HL-60 (cell line): ENCODE measurements at regions not wholly inside any gene's neighbourhood (a gene's known extent, or its start where the extent isn't known, plus 50 kb on each side); places are given as distances from the start of the nearest gene placed in this dataset.

ENCODE experiments used
- POLR2AphosphoS5 ChIP-seq: IDR thresholded peaks from 2 replicates; pipeline ENCODE4 v1.6.1; 2012; ENCODE audit warnings: low read depth
- TF ChIP-seq, protein P1 (sequence below): IDR thresholded peaks from one replicate; pipeline ENCODE4 v1.5.1; 2011; ENCODE audit warnings: low read length, control low read depth, inconsistent platforms; ENCODE audit not compliant: insufficient read depth
- TF ChIP-seq, protein P2 (sequence below): IDR thresholded peaks from 2 replicates; pipeline ENCODE4 v1.6.1; 2012; ENCODE audit warnings: low read depth; ENCODE audit not compliant: insufficient replicate concordance

DNA sequence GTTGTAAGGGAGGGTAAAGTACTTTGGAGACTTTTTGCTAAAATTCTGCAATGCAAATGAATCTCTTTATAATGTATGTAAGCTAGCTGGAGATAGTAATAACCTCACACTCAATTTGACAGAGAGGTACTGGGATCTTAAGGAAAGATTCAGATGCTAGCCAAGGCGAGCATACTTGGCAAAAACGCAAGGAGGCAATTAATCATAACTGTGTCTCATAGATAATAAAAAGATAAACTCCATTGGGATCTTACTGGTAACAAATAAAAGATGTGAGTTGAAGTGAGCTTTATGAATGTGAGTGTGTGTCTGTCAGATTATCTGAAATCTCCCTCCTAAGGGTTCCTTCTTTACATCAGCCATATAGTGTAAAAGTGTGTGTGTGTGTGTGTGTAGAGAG lies 533.0 kb downstream of the TMX3 start:
- TF ChIP-seq, protein P1, sequence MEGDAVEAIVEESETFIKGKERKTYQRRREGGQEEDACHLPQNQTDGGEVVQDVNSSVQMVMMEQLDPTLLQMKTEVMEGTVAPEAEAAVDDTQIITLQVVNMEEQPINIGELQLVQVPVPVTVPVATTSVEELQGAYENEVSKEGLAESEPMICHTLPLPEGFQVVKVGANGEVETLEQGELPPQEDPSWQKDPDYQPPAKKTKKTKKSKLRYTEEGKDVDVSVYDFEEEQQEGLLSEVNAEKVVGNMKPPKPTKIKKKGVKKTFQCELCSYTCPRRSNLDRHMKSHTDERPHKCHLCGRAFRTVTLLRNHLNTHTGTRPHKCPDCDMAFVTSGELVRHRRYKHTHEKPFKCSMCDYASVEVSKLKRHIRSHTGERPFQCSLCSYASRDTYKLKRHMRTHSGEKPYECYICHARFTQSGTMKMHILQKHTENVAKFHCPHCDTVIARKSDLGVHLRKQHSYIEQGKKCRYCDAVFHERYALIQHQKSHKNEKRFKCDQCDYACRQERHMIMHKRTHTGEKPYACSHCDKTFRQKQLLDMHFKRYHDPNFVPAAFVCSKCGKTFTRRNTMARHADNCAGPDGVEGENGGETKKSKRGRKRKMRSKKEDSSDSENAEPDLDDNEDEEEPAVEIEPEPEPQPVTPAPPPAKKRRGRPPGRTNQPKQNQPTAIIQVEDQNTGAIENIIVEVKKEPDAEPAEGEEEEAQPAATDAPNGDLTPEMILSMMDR: no peak
- TF ChIP-seq, protein P2, sequence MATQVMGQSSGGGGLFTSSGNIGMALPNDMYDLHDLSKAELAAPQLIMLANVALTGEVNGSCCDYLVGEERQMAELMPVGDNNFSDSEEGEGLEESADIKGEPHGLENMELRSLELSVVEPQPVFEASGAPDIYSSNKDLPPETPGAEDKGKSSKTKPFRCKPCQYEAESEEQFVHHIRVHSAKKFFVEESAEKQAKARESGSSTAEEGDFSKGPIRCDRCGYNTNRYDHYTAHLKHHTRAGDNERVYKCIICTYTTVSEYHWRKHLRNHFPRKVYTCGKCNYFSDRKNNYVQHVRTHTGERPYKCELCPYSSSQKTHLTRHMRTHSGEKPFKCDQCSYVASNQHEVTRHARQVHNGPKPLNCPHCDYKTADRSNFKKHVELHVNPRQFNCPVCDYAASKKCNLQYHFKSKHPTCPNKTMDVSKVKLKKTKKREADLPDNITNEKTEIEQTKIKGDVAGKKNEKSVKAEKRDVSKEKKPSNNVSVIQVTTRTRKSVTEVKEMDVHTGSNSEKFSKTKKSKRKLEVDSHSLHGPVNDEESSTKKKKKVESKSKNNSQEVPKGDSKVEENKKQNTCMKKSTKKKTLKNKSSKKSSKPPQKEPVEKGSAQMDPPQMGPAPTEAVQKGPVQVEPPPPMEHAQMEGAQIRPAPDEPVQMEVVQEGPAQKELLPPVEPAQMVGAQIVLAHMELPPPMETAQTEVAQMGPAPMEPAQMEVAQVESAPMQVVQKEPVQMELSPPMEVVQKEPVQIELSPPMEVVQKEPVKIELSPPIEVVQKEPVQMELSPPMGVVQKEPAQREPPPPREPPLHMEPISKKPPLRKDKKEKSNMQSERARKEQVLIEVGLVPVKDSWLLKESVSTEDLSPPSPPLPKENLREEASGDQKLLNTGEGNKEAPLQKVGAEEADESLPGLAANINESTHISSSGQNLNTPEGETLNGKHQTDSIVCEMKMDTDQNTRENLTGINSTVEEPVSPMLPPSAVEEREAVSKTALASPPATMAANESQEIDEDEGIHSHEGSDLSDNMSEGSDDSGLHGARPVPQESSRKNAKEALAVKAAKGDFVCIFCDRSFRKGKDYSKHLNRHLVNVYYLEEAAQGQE: no peak
- TF ChIP-seq POLR2AphosphoS5: no peak
